Panc1 (cell line): ENCODE measurements at regions not wholly inside any gene's neighbourhood (a gene's known extent, or its start where the extent isn't known, plus 50 kb on each side); places are given as distances from the start of the nearest gene placed in this dataset.

ENCODE experiments used
- ATAC-seq: fragments of 200-7000 bp; cut with Tn5 transposase; 2 replicates; pipeline ENCODE4 v1.9.1; 2020; ENCODE audit warnings: mild to moderate bottlenecking, moderate library complexity
- BruUV-seq: library from RNA; stranded (reverse); fragments of 400-500 nt; replicated peaks from 2 replicates; lab custom pipeline; 2021; lab: Mats Ljungman, UMichigan
- CTCF ChIA-PET: fragments of 300-600 bp; sonication (Branson Sonifier 250); formaldehyde crosslinking; loops from one replicate; lab custom pipeline; 2022; ENCODE audit warnings: antibody characterized with exemption; lab: Charles Lee
- POLR2A ChIA-PET: fragments of 300-600 bp; sonication (Branson Sonifier 250); formaldehyde crosslinking; loops from one replicate; lab custom pipeline; 2022; ENCODE audit warnings: antibody characterized with exemption; lab: Charles Lee
- DNase-seq: peaks from one replicate; pipeline ENCODE4 v3.0.0-alpha.2; 2010; ENCODE audit warnings: low read depth, low spot score
- H3K27ac ChIP-seq: 2 replicates; pipeline ENCODE4 v1.5.1; 2011; ENCODE audit warnings: mild to moderate bottlenecking, low read length, inconsistent platforms
- H3K27me3 ChIP-seq: fragments of 200-500 bp; sonication (Bioruptor generic); 2 replicates; pipeline ENCODE4 v1.6.0; 2014; ENCODE audit warnings: low read length, inconsistent platforms; ENCODE audit not compliant: control insufficient read depth, insufficient read depth
- H3K36me3 ChIP-seq: fragments of 200-500 bp; sonication (Bioruptor generic); 2 replicates; pipeline ENCODE4 v1.5.1; 2014; ENCODE audit warnings: inconsistent platforms, mild to moderate bottlenecking, low read length, moderate library complexity; ENCODE audit not compliant: control insufficient read depth, insufficient read depth
- H3K4me1 ChIP-seq: 2 replicates; pipeline ENCODE4 v1.5.1; 2011; ENCODE audit warnings: inconsistent platforms, mild to moderate bottlenecking, low read length, moderate library complexity; ENCODE audit not compliant: control insufficient read depth, insufficient read depth
- H3K4me3 ChIP-seq, 2 experiments: 2 replicates each; pipeline ENCODE4 v1.5.1; 2011 to 2012; ENCODE audit warnings: low read depth in 2 of 2, low read length in 2 of 2, mild to moderate bottlenecking in 2 of 2, inconsistent platforms in 1 of 2, moderate library complexity in 1 of 2
- H3K9me3 ChIP-seq: fragments of 200-500 bp; sonication (Bioruptor generic); 2 replicates; pipeline ENCODE4 v1.5.1; 2014; ENCODE audit warnings: low read depth, mild to moderate bottlenecking, inconsistent platforms, low read length, moderate library complexity; ENCODE audit not compliant: control insufficient read depth, insufficient read depth
- CTCF ChIP-seq: fragments of 450-650 bp; IDR thresholded peaks from 2 replicates; pipeline ENCODE4 v1.5.1; 2017; ENCODE audit warnings: mild to moderate bottlenecking
- POLR2AphosphoS5 ChIP-seq: IDR thresholded peaks from 2 replicates; pipeline ENCODE4 v1.6.1; 2012; ENCODE audit warnings: mild to moderate bottlenecking, low read depth, low read length, moderate library complexity
- REST ChIP-seq, 2 experiments: IDR thresholded peaks; 2 replicates each; pipeline ENCODE4 v1.6.1; 2011 to 2012; ENCODE audit warnings: low read depth in 2 of 2, control low read depth in 1 of 2, low read length in 1 of 2, mild to moderate bottlenecking in 1 of 2, moderate library complexity in 1 of 2; ENCODE audit not compliant: insufficient read depth in 1 of 2
- SIN3A ChIP-seq: IDR thresholded peaks from 2 replicates; pipeline ENCODE4 v1.6.1; 2012; ENCODE audit warnings: low read depth, mild to moderate bottlenecking, low read length, moderate library complexity, borderline replicate concordance; ENCODE audit not compliant: insufficient read depth
- TCF7L2 ChIP-seq: IDR thresholded peaks from 2 replicates; pipeline ENCODE4 v1.6.1; 2011; ENCODE audit warnings: mild to moderate bottlenecking, low read depth, low read length, inconsistent platforms
- in situ Hi-C: cut with HindIII; loops from 2 replicates; pipeline ENCODE4 v1.10.0; 2016; ENCODE audit warnings: low sequenced_read_pairs, low pct_unique_long_range_greater_than_20kb
- intact Hi-C: fragments of 100-400 bp; cut with micrococcal nuclease; formaldehyde crosslinking; loops from one replicate; pipeline ENCODE4 v1.10.0; 2022; ENCODE audit not compliant: unreplicated experiment

GRCh38 chr5:124040799-124041198 lies 528.8 kb downstream of the CSNK1G3 start:
- Histone ChIP-seq H3K4me1 (no peaks in the 10 kb centered on the region), H3K36me3 (no peaks in the 10 kb centered on the region), H3K27me3 (no peaks in the 10 kb centered on the region), H3K9me3 (peaks cover 11% of the 10 kb centered on the region; the same call in 1 of the 2 replicates), H3K4me3 (no peak overlapping the region), H3K27ac (no peak overlapping the region)
- DNase-seq (no peak), ATAC-seq (no peak)
- ChIA-PET CTCF (no interaction called here), POLR2A (no interaction called here)
- in situ Hi-C loops (no loop called here), intact Hi-C loops (no loop called here)
- BruUV-seq, result no TSS peak
- TF ChIP-seq CTCF, result no peak
- no peak for TF ChIP-seq POLR2AphosphoS5

- H3K4me1 ChIP-seq, result no peaks in the 10 kb centered on the region
- no peak for TF ChIP-seq TCF7L2
- TF ChIP-seq POLR2AphosphoS5, result no peak
- no peak for TF ChIP-seq CTCF
- no peak for ATAC-seq
- H3K4me3 ChIP-seq, result no peak overlapping the region
- H3K27ac ChIP-seq, result no peak overlapping the region; the same call in 1 of the 2 replicates
- intact Hi-C loops, result no loop called here
- in situ Hi-C loops, result no loop called here
- BruUV-seq, result no TSS peak
- H3K36me3 ChIP-seq, result no peaks in the 10 kb centered on the region
- POLR2A ChIA-PET, result no interaction called here
- CTCF ChIA-PET, result no interaction called here
- DNase-seq, result no peak
- peaks cover 11% of the 10 kb centered on the region; the same call in 1 of the 2 replicates for H3K9me3 ChIP-seq
- H3K27me3 ChIP-seq, result no peaks in the 10 kb centered on the region
Observed at GRCh38 chr5:124039410-124039809, 527.4 kb downstream of the CSNK1G3 start.

- intact Hi-C loops, result no loop called here
- no peak for DNase-seq
- peaks cover 9% of the 10 kb centered on the region; the same call in 1 of the 2 replicates for H3K9me3 ChIP-seq
- H3K4me1 ChIP-seq, result no peaks in the 10 kb centered on the region
- H3K36me3 ChIP-seq, result no peaks in the 10 kb centered on the region
- no peak for ATAC-seq
- no peak overlapping the region for H3K4me3 ChIP-seq
- in situ Hi-C loops, result no loop called here
- CTCF ChIA-PET, result no interaction called here
- no peak overlapping the region for H3K27ac ChIP-seq
- no peaks in the 10 kb centered on the region for H3K27me3 ChIP-seq
- no peak for TF ChIP-seq POLR2AphosphoS5
- TF ChIP-seq CTCF, result no peak
- TF ChIP-seq REST (IDR thresholded peaks at IDR 0.05; ENCODE audit: insufficient read depth in 1 of 2, low read depth in 2 of 2, low read length in 1 of 2), result no peak
- TF ChIP-seq TCF7L2, result no peak
- no peak for TF ChIP-seq SIN3A
- POLR2A ChIA-PET, result no interaction called here
- no TSS peak for BruUV-seq
Observed at GRCh38 chr5:124036786-124037185, 524.8 kb downstream of the CSNK1G3 start.
